Peyer's patch (tissue), 4 donors: ENCODE measurements at regions not wholly inside any gene's neighbourhood (a gene's known extent, or its start where the extent isn't known, plus 50 kb on each side); places are given as distances from the start of the nearest gene placed in this dataset.

ENCODE experiments used
- POLR2A ChIP-seq, 2 donors: fragments of 450-650 bp; IDR thresholded peaks; one replicate each; pipeline ENCODE4 v1.5.1; 2017; ENCODE audit warnings: antibody characterized with exemption in 2 of 2, mild to moderate bottlenecking in 2 of 2, moderate library complexity in 2 of 2
- TF ChIP-seq, protein P1 (sequence below), 6 experiments: fragments of 450-650 bp in 4 of 6; fragments of 200-600 bp in 2 of 6; sonication (generic) in 1 of 6; IDR thresholded peaks; one replicate each; pipeline ENCODE4 v1.5.1; 2017 to 2019; ENCODE audit warnings: antibody characterized with exemption in 6 of 6, mild to moderate bottlenecking in 3 of 6, moderate library complexity in 1 of 6

GRCh38 chr6:11876934-11877433, 98.4 kb upstream of the ADTRP start:
- TF ChIP-seq, protein P1, sequence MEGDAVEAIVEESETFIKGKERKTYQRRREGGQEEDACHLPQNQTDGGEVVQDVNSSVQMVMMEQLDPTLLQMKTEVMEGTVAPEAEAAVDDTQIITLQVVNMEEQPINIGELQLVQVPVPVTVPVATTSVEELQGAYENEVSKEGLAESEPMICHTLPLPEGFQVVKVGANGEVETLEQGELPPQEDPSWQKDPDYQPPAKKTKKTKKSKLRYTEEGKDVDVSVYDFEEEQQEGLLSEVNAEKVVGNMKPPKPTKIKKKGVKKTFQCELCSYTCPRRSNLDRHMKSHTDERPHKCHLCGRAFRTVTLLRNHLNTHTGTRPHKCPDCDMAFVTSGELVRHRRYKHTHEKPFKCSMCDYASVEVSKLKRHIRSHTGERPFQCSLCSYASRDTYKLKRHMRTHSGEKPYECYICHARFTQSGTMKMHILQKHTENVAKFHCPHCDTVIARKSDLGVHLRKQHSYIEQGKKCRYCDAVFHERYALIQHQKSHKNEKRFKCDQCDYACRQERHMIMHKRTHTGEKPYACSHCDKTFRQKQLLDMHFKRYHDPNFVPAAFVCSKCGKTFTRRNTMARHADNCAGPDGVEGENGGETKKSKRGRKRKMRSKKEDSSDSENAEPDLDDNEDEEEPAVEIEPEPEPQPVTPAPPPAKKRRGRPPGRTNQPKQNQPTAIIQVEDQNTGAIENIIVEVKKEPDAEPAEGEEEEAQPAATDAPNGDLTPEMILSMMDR (IDR thresholded peaks at IDR 0.05) = no peak
- TF ChIP-seq POLR2A (IDR thresholded peaks at IDR 0.05) = no peak
